IMR-90 (cell line): ENCODE measurements at regions not wholly inside any gene's neighbourhood (a gene's known extent, or its start where the extent isn't known, plus 50 kb on each side); places are given as distances from the start of the nearest gene placed in this dataset.
"Not testable (repeated sequence)": the region's sequence is repeated elsewhere in the genome, so short reads cannot be mapped to it uniquely, and the experiment has no call there.

ENCODE experiments used
- ATAC-seq: fragments of 200-7000 bp; cut with Tn5 transposase; 2 replicates; pipeline ENCODE4 v1.9.1; 2020; ENCODE audit warnings: low read depth, mild to moderate bottlenecking, moderate library complexity
- BruUV-seq: library from RNA; stranded (reverse); fragments of 400-500 nt; replicated peaks from 2 replicates; lab custom pipeline; 2021; lab: Mats Ljungman, UMichigan
- CTCF ChIA-PET: fragments of 300-600 bp; formaldehyde crosslinking; extraction: SDS; loops from one replicate; lab custom pipeline; 2021; ENCODE audit warnings: antibody characterized with exemption; lab: Yijun Ruan, JAX
- POLR2A ChIA-PET: fragments of 300-600 bp; sonication (Branson Sonifier 250); formaldehyde crosslinking; loops from one replicate; lab custom pipeline; 2022; ENCODE audit warnings: antibody characterized with exemption; ENCODE audit not compliant: unreplicated experiment; lab: Charles Lee
- DNase-seq: peaks from one replicate; pipeline ENCODE4 v3.0.0; 2013
- H2AFZ ChIP-seq: replicated peaks from 2 replicates; pipeline ENCODE3; 2013; ENCODE audit warnings: low read length, mild to moderate bottlenecking; ENCODE audit not compliant: poor library complexity
- H2AK5ac ChIP-seq: 2 replicates; pipeline ENCODE4 v1.6.1; 2013; ENCODE audit warnings: low read depth, low read length, inconsistent platforms
- H2AK9ac ChIP-seq: replicated peaks from 2 replicates; pipeline ENCODE3; 2013; ENCODE audit warnings: mild to moderate bottlenecking, low read depth, low read length, moderate library complexity; ENCODE audit not compliant: poor library complexity
- H2BK120ac ChIP-seq: 2 replicates; pipeline ENCODE4 v1.6.1; 2013; ENCODE audit warnings: low read depth, low read length, inconsistent platforms
- H2BK15ac ChIP-seq: 3 replicates; pipeline ENCODE4 v1.6.1; 2013; ENCODE audit warnings: low read depth, low read length, inconsistent platforms
- H2BK20ac ChIP-seq: 2 replicates; pipeline ENCODE4 v1.6.1; 2013; ENCODE audit warnings: low read depth, mild to moderate bottlenecking, inconsistent platforms, low read length, moderate library complexity
- H2BK5ac ChIP-seq: 2 replicates; pipeline ENCODE4 v1.6.1; 2013; ENCODE audit warnings: mild to moderate bottlenecking, low read depth, low read length, inconsistent platforms; ENCODE audit not compliant: poor library complexity, severe bottlenecking
- H3K14ac ChIP-seq: replicated peaks from 2 replicates; pipeline ENCODE4 v1.6.1; 2013; ENCODE audit warnings: low read depth, low read length, inconsistent platforms
- H3K18ac ChIP-seq: 2 replicates; pipeline ENCODE4 v1.6.1; 2013; ENCODE audit warnings: low read depth, low read length, control low read depth
- H3K23ac ChIP-seq: 2 replicates; pipeline ENCODE4 v1.6.1; 2013; ENCODE audit warnings: low read depth, low read length, inconsistent platforms
- H3K27ac ChIP-seq: 2 replicates; pipeline ENCODE4 v1.5.1; 2013; ENCODE audit warnings: mild to moderate bottlenecking, control low read depth, low read length; ENCODE audit not compliant: insufficient read depth
- H3K27me3 ChIP-seq: 2 replicates; pipeline ENCODE4 v1.6.1; 2013; ENCODE audit warnings: low read length; ENCODE audit not compliant: control insufficient read depth, insufficient read depth
- H3K36me3 ChIP-seq: 2 replicates; pipeline ENCODE4 v1.6.1; 2013; ENCODE audit warnings: low read length, mixed read lengths; ENCODE audit not compliant: control insufficient read depth, insufficient read depth
- H3K4ac ChIP-seq: 2 replicates; pipeline ENCODE4 v1.6.1; 2013; ENCODE audit warnings: low read depth, low read length, inconsistent platforms
- H3K4me1 ChIP-seq: 2 replicates; pipeline ENCODE4 v1.6.1; 2013; ENCODE audit warnings: low read length, mixed read lengths; ENCODE audit not compliant: control insufficient read depth, insufficient read depth
- H3K4me2 ChIP-seq: 2 replicates; pipeline ENCODE4 v1.6.1; 2013; ENCODE audit warnings: low read depth, mild to moderate bottlenecking, control low read depth, low read length, moderate library complexity
- H3K4me3 ChIP-seq: 2 replicates; pipeline ENCODE4 v1.5.1; 2013; ENCODE audit warnings: low read depth, mild to moderate bottlenecking, control low read depth, low read length, moderate library complexity; ENCODE audit not compliant: insufficient read depth
- H3K56ac ChIP-seq: 2 replicates; pipeline ENCODE4 v1.6.1; 2013; ENCODE audit warnings: low read length, inconsistent platforms; ENCODE audit not compliant: insufficient read depth; ENCODE audit errors: extremely low read depth
- H3K79me1 ChIP-seq, 2 experiments: 2 replicates each; pipeline ENCODE4 v1.6.1; 2013; ENCODE audit warnings: low read length in 2 of 2, inconsistent platforms in 1 of 2, low read depth in 1 of 2
- H3K9ac ChIP-seq: 2 replicates; pipeline ENCODE4 v1.6.1; 2013; ENCODE audit warnings: low read depth, low read length, control low read depth
- H3K9me1 ChIP-seq: 2 replicates; pipeline ENCODE4 v1.6.1; 2013; ENCODE audit warnings: low read length, inconsistent platforms; ENCODE audit not compliant: insufficient read depth
- H3K9me3 ChIP-seq: 2 replicates; pipeline ENCODE4 v1.6.1; 2013; ENCODE audit warnings: low read length; ENCODE audit not compliant: control insufficient read depth, insufficient read depth
- H4K20me1 ChIP-seq: 2 replicates; pipeline ENCODE4 v1.6.1; 2013; ENCODE audit warnings: low read length, inconsistent platforms; ENCODE audit not compliant: insufficient read depth
- H4K5ac ChIP-seq: 2 replicates; pipeline ENCODE4 v1.6.1; 2013; ENCODE audit warnings: mild to moderate bottlenecking, low read depth, low read length, control low read depth
- H4K8ac ChIP-seq, 2 experiments: 2 replicates each; pipeline ENCODE4 v1.6.1; 2013; ENCODE audit warnings: low read depth in 2 of 2, low read length in 2 of 2, control low read depth in 1 of 2, inconsistent platforms in 1 of 2
- H4K91ac ChIP-seq: 2 replicates; pipeline ENCODE4 v1.6.1; 2013; ENCODE audit warnings: low read depth, low read length, inconsistent platforms; ENCODE audit not compliant: insufficient read depth
- CHD1 ChIP-seq: IDR thresholded peaks from 2 replicates; pipeline ENCODE4 v1.6.1; 2012; ENCODE audit warnings: low read depth, low read length, improper control_type of control experiment
- ELK1 ChIP-seq: fragments of 150-350 bp; IDR thresholded peaks from 2 replicates; pipeline ENCODE4 v1.6.1; 2016; ENCODE audit warnings: low read depth, mild to moderate bottlenecking, low read length, moderate library complexity, borderline replicate concordance
- FOS ChIP-seq: fragments of 150-350 bp; IDR thresholded peaks from 2 replicates; pipeline ENCODE4 v1.6.1; 2016; ENCODE audit warnings: low read depth, low read length
- RFX5 ChIP-seq: IDR thresholded peaks from 2 replicates; pipeline ENCODE4 v1.8.0; 2012; ENCODE audit warnings: low read depth, mild to moderate bottlenecking, low read length, moderate library complexity
- WGBS, 2 experiments: methylation state at CpG; one replicate each; pipeline versions ENCODE4 v1.1.5 to v1.1.7; 2013; ENCODE audit warnings: missing lambda C conversion rate in 2 of 2; ENCODE audit not compliant: insufficient read length in 1 of 2; ENCODE audit errors: extremely low coverage in 2 of 2; 5-methylcytosine and 5-hydroxymethylcytosine counted together
- dilution Hi-C: fragments of 300-500 bp; cut with HindIII; formaldehyde crosslinking; loops from one replicate; pipeline ENCODE4 v1.14.3; 2018; ENCODE audit warnings: low sequenced_read_pairs; ENCODE audit not compliant: unreplicated experiment
- in situ Hi-C: fragments of 300-500 bp; cut with MboI; formaldehyde crosslinking; loops from 3 replicates; pipeline ENCODE4 v1.14.3; 2019; ENCODE audit warnings: low sequenced_read_pairs, inconsistent platforms, mixed read lengths
- intact Hi-C: fragments of 100-400 bp; cut with micrococcal nuclease; formaldehyde crosslinking; loops from 2 replicates; pipeline ENCODE4 v1.10.0; 2022

- no peaks in the 10 kb centered on the region for H3K27me3 ChIP-seq
- H3K4me2 ChIP-seq: no peak overlapping the region
- H2BK15ac ChIP-seq: no peak overlapping the region
- dilution Hi-C loops: no loop called here
- no peak overlapping the region for H4K8ac ChIP-seq
- ChIA-PET CTCF (no interaction called here), POLR2A (no interaction called here)
- peak; percentile 70 for ATAC-seq
- H3K18ac ChIP-seq: no peak overlapping the region
- intact Hi-C loops: no loop called here
- no peaks in the 10 kb centered on the region for H3K79me1 ChIP-seq
- DNase-seq: peak; percentile 37
- H3K9me3 ChIP-seq: no peaks in the 10 kb centered on the region
- no peaks in the 10 kb centered on the region for H4K20me1 ChIP-seq
- H3K14ac ChIP-seq: no peak overlapping the region
- 0 out of 2 replicates have a peak, but pooled peaks cover 3% of the 10 kb centered on the region for H3K4me1 ChIP-seq
- no peak overlapping the region for H3K4ac ChIP-seq
- H3K23ac ChIP-seq: no peak overlapping the region
- in situ Hi-C loops: no loop called here
- no peak overlapping the region for H3K9ac ChIP-seq
- no peak overlapping the region for H2BK20ac ChIP-seq
- H2BK5ac ChIP-seq: no peak overlapping the region
- no peak overlapping the region for H2AK5ac ChIP-seq
- no CpG with 5 or more reads among the region's 2 CpGs for WGBS, 2 experiments
- H3K9me1 ChIP-seq: no peaks in the 10 kb centered on the region
- no peak overlapping the region for H3K27ac ChIP-seq
- H4K91ac ChIP-seq: no peak overlapping the region
- no peak overlapping the region for H3K56ac ChIP-seq
- H3K36me3 ChIP-seq: no peaks in the 10 kb centered on the region
- H4K5ac ChIP-seq: no peak overlapping the region
- TF ChIP-seq RFX5 (no peak), ELK1 (no peak), CHD1 (no peak), FOS (no peak)
- no peak overlapping the region for H2BK120ac ChIP-seq
- H2AFZ ChIP-seq: no peak overlapping the region
- no TSS peak for BruUV-seq
- no peak overlapping the region for H3K4me3 ChIP-seq
- H2AK9ac ChIP-seq: no peak overlapping the region
These were observed 1064.6 kb upstream of the SLIT2 start for GRCh38 chr4:19187096-19187495.

- H3K4me3 ChIP-seq, H3K27ac ChIP-seq, ATAC-seq, H2BK15ac ChIP-seq, H4K20me1 ChIP-seq, H3K56ac ChIP-seq, H3K14ac ChIP-seq, dilution Hi-C loops, H2BK120ac ChIP-seq, H4K5ac ChIP-seq, H3K4me1 ChIP-seq, CTCF ChIA-PET, H2AK5ac ChIP-seq, H2BK20ac ChIP-seq, H3K18ac ChIP-seq, H4K91ac ChIP-seq, intact Hi-C loops, H2AK9ac ChIP-seq, H2BK5ac ChIP-seq, H3K79me1 ChIP-seq, H2AFZ ChIP-seq, DNase-seq, BruUV-seq, H3K27me3 ChIP-seq, H3K4me2 ChIP-seq, H3K9ac ChIP-seq, H3K9me3 ChIP-seq, H3K4ac ChIP-seq, H3K23ac ChIP-seq, H3K36me3 ChIP-seq, POLR2A ChIA-PET, H4K8ac ChIP-seq, H3K9me1 ChIP-seq, in situ Hi-C loops: not testable (repeated sequence)
These were observed 1070.1 kb upstream of the SLIT2 start for GRCh38 chr4:19181631-19182030.
